MCF 10A (cell line): ENCODE measurements at regions not wholly inside any gene's neighbourhood (a gene's known extent, or its start where the extent isn't known, plus 50 kb on each side); places are given as distances from the start of the nearest gene placed in this dataset.

Experiments
- BruUV-seq: library from RNA; stranded (reverse); fragments of 400-500 nt; replicated peaks from 2 replicates; lab custom pipeline; 2021; lab: Mats Ljungman, UMichigan
- CTCF ChIA-PET: fragments of 300-600 bp; sonication (Branson Sonifier 250); formaldehyde crosslinking; extraction: SDS; loops from one replicate; lab custom pipeline; 2021; ENCODE audit warnings: antibody characterized with exemption, inconsistent platforms; lab: Yijun Ruan, JAX
- POLR2A ChIA-PET: fragments of 300-600, 350-650 bp; sonication (Branson Sonifier 250); formaldehyde crosslinking; extraction: SDS; loops from one replicate; lab custom pipeline; 2020; ENCODE audit warnings: antibody characterized with exemption, inconsistent platforms; lab: Yijun Ruan, JAX
- DNase-seq: peaks from one replicate; pipeline ENCODE4 v3.0.0-alpha.2; 2018; ENCODE audit not compliant: unreplicated experiment
- H3K27ac Mint-ChIP-seq: one replicate; pipeline ENCODE4 v1.8.0; 2022; ENCODE audit warnings: mild to moderate bottlenecking, low read depth, mixed read lengths; ENCODE audit not compliant: unreplicated experiment
- H3K27me3 Mint-ChIP-seq: one replicate; pipeline ENCODE4 v1.8.0; 2022; ENCODE audit warnings: mixed read lengths; ENCODE audit not compliant: insufficient read depth, unreplicated experiment
- H3K36me3 Mint-ChIP-seq: one replicate; pipeline ENCODE4 v1.8.0; 2022; ENCODE audit warnings: mild to moderate bottlenecking, moderate library complexity, mixed read lengths; ENCODE audit not compliant: insufficient read depth, unreplicated experiment
- H3K4me1 Mint-ChIP-seq: one replicate; pipeline ENCODE4 v1.8.0; 2022; ENCODE audit warnings: mixed read lengths; ENCODE audit not compliant: insufficient read depth, unreplicated experiment
- H3K4me3 Mint-ChIP-seq: one replicate; pipeline ENCODE4 v1.8.0; 2022; ENCODE audit warnings: mild to moderate bottlenecking, moderate library complexity, mixed read lengths; ENCODE audit not compliant: unreplicated experiment
- H3K9me3 Mint-ChIP-seq: one replicate; pipeline ENCODE4 v1.8.0; 2022; ENCODE audit warnings: mixed read lengths; ENCODE audit not compliant: unreplicated experiment
- CTCF ChIP-seq: fragments of 200-600 bp; IDR thresholded peaks from one replicate; pipeline ENCODE4 v1.8.0; 2022; ENCODE audit warnings: antibody characterized with exemption, mild to moderate bottlenecking; ENCODE audit not compliant: unreplicated experiment
- intact Hi-C: fragments of 100-400 bp; cut with micrococcal nuclease; formaldehyde crosslinking; loops from 2 replicates; pipeline ENCODE4 v1.14.1; 2022

DNA sequence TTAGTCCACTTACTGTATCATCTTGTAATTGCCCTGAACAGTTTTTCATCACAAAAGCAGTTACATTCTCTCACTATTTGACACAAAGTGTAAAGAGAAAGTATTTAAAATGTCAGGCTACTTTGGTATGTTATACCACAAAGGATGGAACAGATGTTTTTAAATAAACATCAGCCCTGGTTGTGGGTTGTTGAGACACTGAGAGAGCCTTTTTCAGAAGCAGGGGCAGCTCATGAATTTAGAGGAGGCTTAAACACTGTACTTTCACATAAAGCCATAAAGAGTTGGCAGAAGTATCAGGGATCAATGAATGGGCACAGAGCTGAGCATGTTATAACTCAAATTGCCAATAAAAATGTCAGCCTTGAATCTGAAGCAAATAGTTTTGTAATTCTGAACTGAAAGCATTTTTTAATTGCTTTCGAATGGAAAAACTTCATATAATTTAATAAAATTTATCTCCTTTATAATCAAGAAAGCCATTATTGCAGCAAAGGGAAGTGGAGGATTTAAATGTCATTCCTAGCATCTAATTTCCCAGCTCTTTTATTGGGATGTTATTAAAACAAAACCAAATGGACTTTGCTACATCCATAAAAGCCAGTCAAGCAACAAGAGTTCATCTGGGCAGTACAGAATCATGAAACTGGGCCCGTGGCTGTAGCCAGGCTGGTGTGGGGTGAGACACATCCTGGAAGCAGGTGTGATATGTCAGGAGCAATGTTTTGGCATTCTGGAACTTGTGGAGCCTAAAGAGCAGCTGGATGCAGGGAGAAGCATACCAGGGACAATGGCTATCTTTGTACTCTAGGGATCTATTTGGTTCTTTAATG, 95.1 kb upstream of the NT5C1B start:
- H3K36me3 Mint-ChIP-seq = peaks cover 5% of the 10 kb centered on the region
- no peaks in the 10 kb centered on the region for H3K9me3 Mint-ChIP-seq
- TF ChIP-seq CTCF = no peak
- no peaks in the 10 kb centered on the region for H3K27me3 Mint-ChIP-seq
- ChIA-PET CTCF (no interaction called here), POLR2A (interaction anchor here (0.6 to 0.7 kb wide), 3 partner anchors 33 to 129 kb away, joined by 3 read pairs; no protein-coding TSS in a partner anchor)
- intact Hi-C loops = no loop called here
- no peak for DNase-seq
- H3K4me3 Mint-ChIP-seq = no peak overlapping the region
- no peaks in the 10 kb centered on the region for H3K4me1 Mint-ChIP-seq
- H3K27ac Mint-ChIP-seq = no peak overlapping the region
- BruUV-seq = no TSS peak

DNA sequence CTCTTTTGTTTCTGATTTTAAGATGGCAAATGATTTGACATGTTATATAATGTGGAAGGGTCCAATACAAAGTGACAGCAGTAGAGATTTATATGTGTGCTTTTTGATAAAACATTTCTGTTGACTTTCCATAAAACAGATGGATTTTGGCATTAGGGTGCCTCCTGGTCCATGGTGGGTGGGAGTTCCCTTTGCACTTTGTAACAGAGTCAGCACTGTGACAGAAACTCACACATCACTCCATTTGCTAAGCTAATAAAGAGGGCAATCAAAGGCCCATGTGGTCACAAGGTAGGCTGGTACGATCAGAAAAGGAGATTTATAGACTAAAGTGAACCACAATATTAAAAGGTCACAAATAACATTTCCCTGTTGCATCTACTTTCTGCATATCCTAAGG, 93.3 kb upstream of the NT5C1B start:
- no peak for TF ChIP-seq CTCF
- CTCF ChIA-PET = interaction anchor here (0.6 kb wide), 1 partner anchor 165 kb away, joined by 3 read pairs; no protein-coding TSS in a partner anchor
- Mint-ChIP-seq H3K4me1 (no peaks in the 10 kb centered on the region), H3K4me3 (no peak overlapping the region), H3K27me3 (no peaks in the 10 kb centered on the region), H3K9me3 (no peaks in the 10 kb centered on the region), H3K36me3 (no peaks in the 10 kb centered on the region), H3K27ac (no peak overlapping the region)
- BruUV-seq = no TSS peak
- DNase-seq = no peak
- POLR2A ChIA-PET = no interaction called here
- intact Hi-C loops = no loop called here

DNA sequence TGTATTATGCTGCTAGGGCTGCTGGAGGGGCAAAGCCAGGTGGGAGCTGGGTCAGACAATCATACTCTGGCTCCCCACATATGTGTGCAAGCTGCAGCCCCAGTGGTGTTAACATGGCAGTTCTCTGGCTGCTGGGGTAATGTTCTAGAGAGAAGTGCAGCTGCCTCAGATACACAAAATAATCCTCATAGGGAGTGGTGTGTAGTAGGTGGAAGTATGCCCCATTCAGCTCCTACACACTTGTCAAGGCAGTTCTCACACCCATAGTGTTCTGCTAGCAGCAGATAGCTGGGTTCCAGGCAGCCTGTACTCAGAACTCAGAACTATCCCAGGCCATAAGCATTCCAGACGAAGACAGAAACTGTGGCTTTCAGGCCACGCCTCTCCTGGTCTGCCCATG, 87.9 kb upstream of the NT5C1B start:
- no peak for DNase-seq
- BruUV-seq = no TSS peak
- ChIA-PET CTCF (interaction anchor here (0.7 to 1.8 kb wide), 3 partner anchors 44 to 846 kb away, joined by 4 to 9 read pairs (median 4); no protein-coding TSS in a partner anchor), POLR2A (no interaction called here)
- TF ChIP-seq CTCF = no peak
- Mint-ChIP-seq H3K27me3 (no peaks in the 10 kb centered on the region), H3K9me3 (peaks cover 18% of the 10 kb centered on the region), H3K27ac (no peak overlapping the region), H3K4me3 (no peak overlapping the region), H3K4me1 (no peaks in the 10 kb centered on the region), H3K36me3 (no peaks in the 10 kb centered on the region)
- intact Hi-C loops = no loop called here

DNA sequence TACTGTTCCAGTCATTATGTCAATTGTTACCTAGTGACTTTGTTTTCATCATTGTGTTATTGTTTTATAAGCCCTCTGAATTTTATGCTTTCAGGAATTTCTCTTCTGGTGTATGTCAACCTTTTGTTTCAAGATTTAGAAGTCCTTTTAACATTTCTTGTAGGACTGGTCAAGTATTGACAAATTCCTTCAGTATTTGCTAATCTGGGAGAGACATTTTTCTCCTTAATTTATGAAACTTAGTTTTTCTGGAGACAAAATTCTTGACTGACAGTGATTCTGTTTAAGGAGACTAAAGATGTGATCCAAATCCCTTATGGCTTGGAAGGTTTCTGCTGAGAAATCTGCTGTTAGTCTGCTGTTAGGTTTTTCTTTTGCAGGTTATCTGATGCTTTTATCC, 84.9 kb upstream of the NT5C1B start:
- H3K4me1 Mint-ChIP-seq = no peaks in the 10 kb centered on the region

More for the DNA sequence above, 84.9 kb upstream of the NT5C1B start:
- DNase-seq = no peak
- H3K9me3 Mint-ChIP-seq = peaks cover 24% of the 10 kb centered on the region
- no peak overlapping the region for H3K4me3 Mint-ChIP-seq
- no peak for TF ChIP-seq CTCF
- H3K27ac Mint-ChIP-seq = no peak overlapping the region
- H3K36me3 Mint-ChIP-seq = no peaks in the 10 kb centered on the region
- H3K27me3 Mint-ChIP-seq = no peaks in the 10 kb centered on the region
- ChIA-PET CTCF (no interaction called here), POLR2A (interaction anchor here (0.7 kb wide), 1 partner anchor 341 kb away, joined by 3 read pairs; no protein-coding TSS in a partner anchor)
- BruUV-seq = no TSS peak
- intact Hi-C loops = no loop called here
